Right kidney (tissue), 1 donor: ENCODE measurements at regions not wholly inside any gene's neighbourhood (a gene's known extent, or its start where the extent isn't known, plus 50 kb on each side); places are given as distances from the start of the nearest gene placed in this dataset.
"Not testable (repeated sequence)": the region's sequence is repeated elsewhere in the genome, so short reads cannot be mapped to it uniquely, and the experiment has no call there.

Experiments
- DNase-seq: peaks from one replicate; pipeline ENCODE4 v3.0.0-alpha.2; 2016

DNA sequence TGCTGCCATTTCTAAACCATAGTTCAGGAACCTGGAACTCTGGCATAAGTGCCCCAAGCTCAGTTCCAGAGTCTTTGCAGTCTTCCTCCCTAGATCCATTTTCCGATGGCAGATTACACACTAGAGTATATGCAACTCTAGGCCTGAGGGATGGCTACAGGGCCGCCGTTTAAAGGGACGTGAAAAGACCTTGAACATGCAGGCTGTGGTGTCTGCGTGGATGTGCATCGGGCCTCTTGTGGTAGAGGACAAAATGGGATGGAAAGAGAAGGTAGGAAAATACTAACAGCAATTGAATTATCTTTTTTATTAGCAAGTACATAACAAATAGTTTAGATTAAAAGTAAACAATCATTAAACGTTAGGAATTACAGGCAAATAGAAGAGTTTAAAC lies 588.9 kb downstream of the RFPL4B start:
- no peak for DNase-seq

DNA sequence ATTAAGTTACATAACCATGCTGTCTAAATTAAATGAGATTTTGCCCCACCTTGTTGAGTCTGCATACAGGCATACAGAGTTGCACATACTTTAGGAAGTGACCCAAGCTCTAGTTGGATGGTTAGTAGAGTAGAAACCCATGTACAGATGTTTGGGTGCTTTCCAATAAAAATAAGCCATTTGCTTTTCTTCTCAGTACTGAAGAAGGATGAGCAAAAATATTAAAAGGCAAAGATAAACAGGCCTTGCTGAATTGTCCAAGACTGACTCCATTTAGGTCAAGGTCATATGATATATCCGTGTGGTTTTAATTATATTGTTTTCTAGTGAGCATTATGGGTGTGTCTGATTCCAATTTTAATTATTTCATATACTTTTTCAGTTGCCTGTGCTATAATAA lies 589.4 kb downstream of the RFPL4B start:
- DNase-seq = no peak

DNA sequence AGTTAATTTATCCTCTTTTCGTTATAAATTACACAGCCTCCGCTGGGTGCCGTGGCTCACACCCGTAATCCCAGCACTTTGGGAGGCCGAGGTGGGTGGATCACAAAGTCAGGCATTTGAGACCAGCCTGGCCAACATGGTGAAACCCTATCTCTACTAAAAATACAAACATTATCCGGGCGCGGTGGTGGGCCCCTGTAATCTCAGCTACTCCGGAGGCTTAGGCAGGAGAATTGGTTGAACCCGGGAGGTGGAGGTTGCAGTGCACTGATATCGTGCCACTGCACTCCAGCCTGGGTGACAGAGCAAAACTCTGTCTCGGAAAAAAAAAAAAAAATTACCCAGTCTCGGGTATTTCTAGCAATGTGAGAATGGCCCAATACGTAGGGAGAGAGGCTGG lies 590.6 kb downstream of the RFPL4B start:
- DNase-seq = not testable (repeated sequence)

DNA sequence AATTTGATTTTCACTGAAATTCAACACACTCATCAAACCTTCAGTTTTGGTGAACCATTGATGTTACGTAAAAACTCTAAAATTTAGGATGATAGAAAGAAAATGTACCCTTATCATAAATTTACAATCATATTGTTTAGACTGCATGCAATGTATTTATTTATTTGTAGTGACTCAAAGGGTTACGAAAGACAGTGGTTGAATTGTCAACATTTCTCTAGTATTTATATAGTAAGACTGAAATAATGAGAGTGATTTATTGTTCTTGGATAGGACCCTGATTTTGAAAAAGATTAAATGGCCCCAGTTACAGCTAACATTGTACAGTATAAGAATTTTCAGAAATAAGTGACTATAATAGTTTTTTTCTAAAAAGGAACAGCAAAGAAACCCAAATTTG lies 591.5 kb downstream of the RFPL4B start:
- no peak for DNase-seq

DNA sequence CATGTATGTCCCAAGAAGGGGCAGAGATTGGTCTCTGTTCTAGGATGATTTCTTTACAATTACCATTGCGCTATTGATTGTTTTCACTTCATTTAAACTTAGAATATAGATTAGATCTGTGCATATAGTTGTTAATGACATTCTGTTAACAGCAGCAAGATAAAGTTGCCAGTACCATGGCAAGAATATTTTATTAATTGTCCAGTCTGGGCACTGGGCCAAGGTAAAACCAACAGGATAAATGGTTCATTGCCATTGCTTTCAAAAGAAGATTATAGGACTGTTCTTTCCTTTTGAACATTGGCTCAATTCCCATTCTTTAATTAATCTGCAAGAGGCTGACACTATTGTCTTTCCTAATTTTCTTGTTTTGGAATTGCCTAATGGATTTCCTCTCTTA lies 592.4 kb downstream of the RFPL4B start:
- DNase-seq = no peak

DNA sequence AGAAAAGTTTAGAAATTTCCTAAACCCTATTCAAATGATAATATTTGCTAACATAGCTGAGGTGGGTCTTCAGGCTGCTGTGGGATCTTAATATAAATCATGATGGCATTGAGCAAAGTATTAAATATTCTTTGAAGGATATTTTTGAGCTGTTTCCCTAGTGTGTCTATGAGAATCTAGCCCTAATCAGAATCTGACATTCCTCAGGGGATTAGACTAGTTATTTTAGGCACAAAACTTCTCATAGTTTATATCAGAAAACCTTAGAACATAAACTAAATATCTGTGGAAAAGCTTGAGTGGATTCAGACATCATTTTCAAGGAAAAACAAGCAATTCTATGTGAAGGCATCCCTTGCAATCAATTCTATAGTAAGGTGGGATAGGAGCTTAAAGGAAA lies 594.5 kb downstream of the RFPL4B start:
- DNase-seq = no peak

DNA sequence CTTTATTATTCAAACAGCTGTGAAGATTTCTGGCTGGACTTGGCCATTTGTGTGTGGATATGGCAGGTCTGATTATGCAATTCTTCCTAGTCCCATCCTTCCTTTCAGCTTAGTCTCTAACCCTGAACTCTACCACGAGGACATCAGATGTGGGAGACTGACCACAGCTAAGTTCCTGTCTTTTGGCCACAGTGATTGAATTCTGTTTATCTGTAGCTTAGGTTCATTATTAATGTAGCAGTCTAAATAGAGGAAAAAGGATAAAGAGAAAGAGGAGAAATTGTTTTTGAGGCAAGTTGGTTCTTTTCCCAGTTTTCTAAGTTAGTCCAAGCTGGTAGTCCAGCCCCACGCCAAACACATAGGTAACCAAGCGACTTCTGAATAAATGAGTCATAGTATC lies 598.9 kb downstream of the RFPL4B start:
- DNase-seq = no peak

DNA sequence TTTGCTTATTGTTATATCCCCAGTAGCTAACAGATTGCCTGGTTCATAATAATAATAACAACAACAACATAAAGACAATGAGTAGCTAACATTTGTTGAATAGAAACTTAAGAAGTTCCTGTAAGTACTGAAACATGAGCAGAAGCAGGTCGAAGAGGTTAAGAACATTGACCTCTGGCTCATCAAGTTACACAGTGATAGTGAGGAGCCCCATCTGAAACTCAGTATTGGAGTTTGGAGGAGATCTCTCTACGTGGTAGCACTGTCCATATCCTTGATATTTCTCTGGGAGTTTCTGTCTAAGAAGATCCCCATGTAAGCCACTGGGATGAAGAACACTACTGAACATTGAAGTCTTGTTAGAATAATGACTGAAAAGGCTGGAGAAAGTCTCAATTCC lies 600.4 kb downstream of the RFPL4B start:
- no peak for DNase-seq

DNA sequence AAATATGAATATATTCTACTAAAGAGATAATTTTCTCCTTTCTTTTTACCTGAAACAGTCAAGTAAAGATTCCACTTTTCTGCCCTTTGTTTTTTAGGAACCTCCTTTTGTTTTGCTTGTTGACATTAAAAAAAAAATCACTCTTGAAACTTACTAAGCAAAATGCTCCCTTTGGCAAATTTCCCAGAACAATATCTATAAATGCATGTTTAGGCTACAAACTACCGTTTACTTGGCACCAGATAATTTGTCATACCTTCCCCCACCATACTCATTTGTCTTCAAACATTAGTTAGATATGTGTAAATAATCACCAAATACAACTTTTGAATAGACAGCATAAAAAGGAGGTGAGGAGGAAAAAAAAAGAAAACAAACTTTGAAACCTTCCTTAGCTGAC lies 604.7 kb downstream of the RFPL4B start:
- DNase-seq = no peak

DNA sequence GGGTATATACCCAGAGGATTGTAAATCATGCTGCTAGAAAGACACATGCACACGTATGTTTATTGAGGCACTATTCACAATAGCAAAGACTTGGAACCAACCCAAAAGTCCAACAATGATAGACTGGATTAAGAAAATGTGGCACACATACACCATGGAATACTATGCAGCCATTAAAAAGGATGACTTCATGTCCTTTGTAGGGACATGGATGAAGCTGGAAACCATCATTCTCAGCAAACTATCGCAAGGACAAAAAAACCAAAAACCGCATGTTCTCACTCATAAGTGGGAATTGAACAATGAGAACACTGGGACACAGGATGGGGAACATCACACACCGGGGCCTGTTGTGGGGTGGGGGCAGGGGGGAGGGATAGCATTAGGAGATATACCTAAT lies 608.6 kb downstream of the RFPL4B start:
- not testable (repeated sequence) for DNase-seq

DNA sequence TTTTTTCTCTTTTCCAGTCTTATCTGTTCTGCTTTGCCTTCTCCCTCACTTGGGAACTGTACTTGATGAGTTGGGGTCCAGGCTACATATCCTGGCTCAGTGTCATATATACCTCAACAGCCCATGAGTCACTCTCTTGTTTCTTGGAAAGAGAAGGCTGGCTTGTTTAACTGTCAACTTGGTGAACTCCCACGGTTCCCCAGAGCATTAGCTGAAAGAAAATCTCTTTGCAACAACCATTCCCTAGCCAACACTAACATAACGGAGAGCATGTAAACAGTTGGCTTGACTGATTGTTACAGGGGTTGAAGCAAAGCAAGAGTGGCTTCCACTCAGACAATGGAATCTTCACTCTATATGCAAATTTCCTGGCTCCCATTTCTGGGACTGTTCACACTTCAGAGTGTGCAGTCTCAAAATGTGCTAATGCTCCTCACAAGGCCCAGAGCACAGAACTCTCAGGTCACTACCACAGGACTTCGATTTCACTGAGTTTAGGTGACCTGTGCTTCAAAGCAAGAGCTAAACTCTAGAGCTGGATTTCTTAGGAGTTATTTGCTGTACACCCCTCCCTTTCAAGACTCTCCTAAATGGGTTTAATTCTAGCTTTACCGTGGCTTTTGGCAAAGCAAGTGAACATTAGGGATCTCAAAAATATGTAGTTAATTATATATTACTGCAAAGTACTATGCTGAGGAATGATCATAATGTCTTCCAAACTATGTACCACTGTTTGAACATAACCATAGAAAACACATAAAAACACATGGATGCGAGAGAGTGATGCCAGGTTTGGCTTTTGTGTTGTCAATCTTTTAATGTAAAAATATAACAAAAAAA lies 609.8 kb downstream of the RFPL4B start:
- DNase-seq = peak; percentile 52

DNA sequence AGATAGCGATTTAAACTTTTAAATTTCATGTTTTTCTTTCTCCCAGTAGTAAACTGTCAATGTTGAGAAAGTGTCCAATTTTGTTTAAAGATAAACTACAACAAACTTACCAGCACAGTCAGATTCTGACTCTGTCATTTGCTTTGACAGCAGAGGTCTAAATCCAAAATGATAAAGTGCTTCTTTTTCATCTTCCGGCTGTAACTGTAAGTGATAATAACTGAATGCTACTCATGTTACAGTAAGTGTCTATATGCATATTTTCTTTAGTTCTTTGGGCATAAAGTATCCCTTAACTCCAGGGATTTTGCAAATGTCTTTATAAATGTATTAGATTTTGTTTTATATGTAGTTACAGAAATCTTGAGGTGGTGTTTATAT lies 610.4 kb downstream of the RFPL4B start:
- no peak for DNase-seq

DNA sequence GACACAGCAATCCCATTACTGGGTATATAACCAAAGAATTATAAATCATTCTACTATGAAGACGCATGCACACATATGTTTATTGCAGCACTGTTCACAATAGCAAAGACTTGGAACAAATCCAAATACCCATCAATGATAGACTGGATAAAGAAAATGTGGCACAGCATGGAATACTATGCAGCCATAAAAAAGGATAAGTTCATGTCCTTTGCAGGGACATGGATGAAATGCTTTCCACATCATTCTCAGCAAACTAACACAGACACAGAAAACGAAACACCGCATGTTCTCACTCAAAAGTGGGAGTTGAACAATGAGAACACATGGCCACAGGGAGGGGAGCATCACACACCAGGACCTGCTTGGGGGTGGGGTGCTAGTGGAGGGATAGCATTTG lies 613.0 kb downstream of the RFPL4B start:
- DNase-seq = not testable (repeated sequence)

DNA sequence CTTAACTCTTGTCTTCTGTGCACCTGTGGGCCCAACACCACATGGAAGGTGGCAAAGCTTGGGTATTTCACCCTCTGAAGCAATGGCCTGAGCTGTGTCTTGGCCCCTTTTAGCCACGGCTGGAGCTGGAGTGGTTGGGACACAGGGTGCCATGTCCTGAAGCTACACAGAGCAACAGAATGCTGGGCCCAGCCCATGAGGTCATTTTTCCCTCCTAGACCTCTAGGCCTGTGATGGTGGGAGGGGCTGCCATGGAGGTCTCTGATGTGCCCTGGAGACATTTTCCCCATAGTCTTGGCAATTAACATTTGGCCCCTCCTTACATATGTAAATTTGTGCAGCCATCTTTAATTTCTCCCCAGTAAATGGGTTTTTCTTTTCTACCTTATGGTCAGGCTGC lies 620.8 kb downstream of the RFPL4B start:
- DNase-seq = no peak

DNA sequence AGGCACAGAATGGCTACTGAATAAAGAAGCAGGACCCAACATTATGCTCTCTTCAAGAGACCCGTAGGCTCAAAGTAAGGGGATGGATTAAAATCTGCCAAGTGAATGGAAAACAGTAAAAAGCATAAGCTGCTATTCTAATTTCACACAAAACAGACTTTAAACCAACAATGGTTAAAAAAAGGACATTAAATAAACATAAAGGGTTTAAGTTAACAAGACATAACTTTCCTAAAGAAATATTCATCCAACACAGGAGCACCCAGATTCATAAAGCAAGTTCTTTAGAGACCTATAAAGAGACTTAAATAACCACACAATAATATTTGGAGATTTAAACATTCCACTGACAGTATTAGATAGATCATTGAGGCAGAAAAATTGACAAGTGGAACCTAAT lies 624.5 kb downstream of the RFPL4B start:
- DNase-seq = no peak

DNA sequence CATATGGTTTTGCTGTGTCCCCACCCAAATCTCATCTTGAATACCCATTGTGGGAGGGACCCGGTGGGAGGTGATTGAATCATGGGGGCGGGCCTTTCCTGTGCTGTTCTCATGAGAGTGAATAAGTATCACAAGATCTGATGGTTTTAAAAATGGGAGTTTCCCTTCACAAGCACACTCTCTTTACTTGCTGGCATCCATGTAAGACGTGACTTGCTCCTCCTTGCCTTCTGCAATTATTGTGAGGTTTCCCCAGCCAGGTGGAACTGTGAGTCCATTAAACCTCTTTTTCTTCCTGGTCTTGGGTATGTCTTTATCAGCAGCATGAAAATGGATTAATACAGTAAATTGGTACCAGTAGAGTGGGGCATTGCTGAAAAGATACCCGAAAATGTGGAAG lies 627.8 kb downstream of the RFPL4B start:
- not testable (repeated sequence) for DNase-seq

DNA sequence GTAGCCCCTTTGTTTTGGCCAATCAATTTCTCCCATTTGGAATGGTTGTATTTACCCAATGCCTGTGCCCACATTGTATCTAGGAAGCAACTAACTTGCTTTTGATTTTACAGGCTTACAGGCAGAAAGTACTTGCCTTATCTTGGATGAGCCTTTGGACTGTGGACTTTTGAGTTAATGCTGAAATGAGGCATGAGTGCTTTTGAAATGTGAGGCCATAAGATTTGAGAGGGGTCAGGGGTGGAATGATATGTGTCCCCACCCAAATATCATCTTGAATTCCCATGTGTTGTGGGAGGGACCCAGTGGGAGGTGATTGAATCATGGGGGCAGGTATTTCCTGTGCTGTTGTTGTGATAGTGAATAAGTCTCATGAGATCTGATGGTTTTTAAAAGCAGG lies 629.4 kb downstream of the RFPL4B start:
- not testable (repeated sequence) for DNase-seq

DNA sequence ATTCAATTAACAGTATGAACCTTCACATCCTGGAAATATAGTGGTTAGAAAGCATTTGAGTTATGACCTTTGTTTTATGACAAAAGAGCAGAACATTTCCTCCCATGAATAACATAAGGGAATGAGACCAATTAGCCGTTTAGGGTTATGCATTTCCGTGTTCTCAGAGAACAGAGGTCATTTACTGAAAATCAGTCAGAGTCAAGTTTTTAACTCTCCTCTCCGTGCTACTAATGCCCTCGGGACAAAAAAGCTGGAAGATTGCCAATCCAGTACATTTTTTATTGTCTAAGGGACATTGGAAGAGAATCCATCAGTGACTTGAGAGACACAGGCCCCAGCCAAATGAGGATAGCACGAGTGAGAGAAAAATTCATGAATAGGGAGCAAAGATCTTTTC lies 632.7 kb downstream of the RFPL4B start:
- DNase-seq = peak; percentile 18

DNA sequence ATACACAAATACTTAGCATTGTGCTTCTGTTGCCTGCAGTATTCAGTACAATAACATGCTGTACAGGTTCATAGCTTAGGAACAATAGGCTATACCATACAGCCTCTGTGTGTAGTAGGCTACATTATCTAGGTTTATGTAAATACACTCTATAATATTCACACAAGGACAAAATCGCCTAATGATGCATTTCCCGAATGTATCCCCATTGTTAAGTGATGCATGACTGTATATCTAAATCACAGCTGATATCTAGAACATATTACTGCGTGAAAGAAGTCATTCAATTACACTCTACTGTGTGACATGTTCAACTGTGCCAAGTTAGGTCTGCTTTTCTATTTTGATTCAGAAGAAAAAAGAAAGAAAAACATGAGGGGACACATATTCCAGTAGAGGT lies 633.5 kb downstream of the RFPL4B start:
- no peak for DNase-seq

DNA sequence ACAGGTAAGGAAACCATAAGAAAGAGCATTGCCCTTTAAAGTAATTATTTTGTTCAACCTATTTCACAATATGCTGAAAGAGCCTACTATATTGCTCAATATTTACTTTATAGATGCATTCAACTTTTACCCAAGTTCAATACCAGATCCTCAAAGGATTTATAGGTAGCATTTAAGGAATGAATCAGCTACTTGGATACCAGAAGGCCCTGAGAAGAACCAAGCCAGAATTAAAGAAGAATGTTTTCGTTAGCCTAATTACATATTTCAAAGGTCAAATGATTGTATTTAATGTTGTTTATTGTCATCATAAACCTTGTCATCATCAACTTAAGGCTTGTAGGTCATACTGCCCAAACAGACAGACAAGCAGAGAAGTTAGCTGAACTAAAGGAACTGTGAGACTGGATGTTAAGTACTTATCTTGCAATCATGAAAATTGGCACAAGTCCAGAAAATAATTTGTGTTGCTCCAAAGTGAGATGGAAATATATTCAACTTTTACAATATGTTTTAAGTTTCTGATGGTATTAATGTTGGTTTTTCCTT lies 636.7 kb downstream of the RFPL4B start:
- no peak for DNase-seq

DNA sequence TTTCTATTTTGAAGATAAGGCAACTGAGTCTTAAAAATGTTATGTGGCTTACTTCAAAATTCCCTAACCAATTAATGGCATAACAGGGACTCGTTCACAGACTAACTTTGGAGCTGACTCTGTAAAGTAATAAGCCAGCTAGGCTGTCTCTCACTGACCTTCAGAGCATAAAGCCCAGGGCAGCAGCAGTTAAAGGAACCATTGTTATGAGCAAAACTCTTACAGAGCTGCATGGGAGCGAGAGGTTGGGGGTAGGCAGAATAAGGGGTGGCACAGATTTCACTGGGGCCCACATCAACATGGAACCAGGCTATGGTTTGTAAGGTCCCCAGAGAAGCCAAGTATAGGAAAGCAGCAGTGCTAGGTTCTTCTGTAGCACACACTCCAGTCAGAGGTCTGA lies 637.8 kb downstream of the RFPL4B start:
- DNase-seq = no peak

DNA sequence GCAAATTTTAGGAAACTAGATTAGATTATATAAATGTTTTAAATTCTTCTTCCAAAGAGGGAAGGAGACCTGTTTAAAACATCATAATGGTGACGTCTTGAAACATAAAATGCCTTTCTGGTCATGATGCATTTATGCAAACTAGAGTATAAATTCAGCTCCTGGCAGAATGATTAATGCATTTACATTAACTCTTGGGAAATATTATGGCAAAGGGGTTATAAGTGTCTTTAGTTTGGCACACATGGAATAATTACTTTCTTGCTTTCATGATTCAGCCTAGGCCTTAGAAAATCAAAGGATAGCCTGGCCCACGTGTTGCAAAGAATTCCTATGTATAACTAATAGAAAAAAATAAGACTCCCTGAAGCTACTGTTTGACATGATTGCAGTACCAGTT lies 639.2 kb downstream of the RFPL4B start:
- no peak for DNase-seq

DNA sequence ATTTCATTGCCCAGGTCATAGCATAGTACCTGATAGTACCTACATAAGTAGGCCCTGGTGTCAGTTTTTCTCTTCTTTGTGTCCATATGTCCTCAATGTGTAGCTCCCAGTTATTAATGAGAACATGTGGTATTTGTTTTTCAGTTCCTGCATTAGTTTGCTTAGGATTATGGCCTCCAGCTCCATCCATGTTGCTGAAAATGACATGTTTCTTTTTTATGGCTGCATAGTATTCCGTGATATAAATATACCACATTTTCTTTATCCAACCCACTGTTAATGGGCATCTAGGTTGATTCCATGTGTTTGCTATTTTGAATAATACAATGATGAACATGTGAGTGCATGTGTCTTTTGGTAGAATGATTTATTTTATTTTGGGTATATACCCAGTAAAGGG lies 641.6 kb downstream of the RFPL4B start:
- DNase-seq = no peak

DNA sequence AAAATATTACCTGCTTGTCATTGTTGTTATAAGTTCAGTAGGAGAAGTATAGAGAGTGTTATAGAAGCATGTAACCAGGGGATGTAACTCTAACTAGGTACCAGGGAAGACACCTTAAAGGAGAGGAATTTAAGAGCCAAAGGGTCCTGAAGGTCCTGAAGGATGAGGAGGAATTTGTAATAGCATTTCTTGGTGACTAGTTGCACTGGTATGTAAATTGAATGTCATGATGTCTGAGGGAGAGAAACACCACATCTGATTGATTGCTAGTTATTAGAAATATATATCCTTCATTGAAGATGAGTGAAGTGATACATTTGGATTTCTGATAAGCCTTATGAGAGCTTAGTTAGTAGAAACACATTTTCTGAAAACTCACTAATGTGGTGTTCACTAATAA lies 643.8 kb downstream of the RFPL4B start:
- no peak for DNase-seq

DNA sequence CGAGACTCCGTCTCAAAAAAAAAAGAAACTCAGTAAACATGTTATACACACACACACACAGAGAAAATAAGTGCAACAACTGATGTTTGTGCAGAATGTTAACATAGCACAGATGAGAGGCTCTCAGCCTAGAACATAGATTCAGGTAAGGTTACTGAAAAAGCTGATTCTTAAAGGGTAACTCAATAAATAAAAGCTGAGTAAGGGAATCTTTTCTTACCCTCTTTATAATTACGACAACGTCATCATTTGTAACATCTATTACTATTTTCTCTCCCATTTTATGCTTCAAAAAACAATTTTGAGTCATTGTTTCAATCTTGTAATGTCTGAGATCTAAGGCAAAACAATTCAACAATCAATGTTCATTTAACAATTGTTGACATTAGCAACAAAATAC lies 644.8 kb downstream of the RFPL4B start:
- no peak for DNase-seq
